Right lobe of liver (tissue), 4 donors: ENCODE measurements at regions not wholly inside any gene's neighbourhood (a gene's known extent, or its start where the extent isn't known, plus 50 kb on each side); places are given as distances from the start of the nearest gene placed in this dataset.

ENCODE experiments used
- CTCF ChIP-seq, 4 donors: fragments of 200-600 bp in 3 of 4; fragments of 450-650 bp in 1 of 4; IDR thresholded peaks; one replicate each; pipeline versions ENCODE4 v1.5.1 to v1.8.0; 2016 to 2022; ENCODE audit warnings: antibody characterized with exemption in 4 of 4, mild to moderate bottlenecking in 2 of 4
- POLR2A ChIP-seq: fragments of 450-650 bp; IDR thresholded peaks from one replicate; pipeline ENCODE4 v1.6.1; 2017; ENCODE audit warnings: antibody characterized with exemption, mild to moderate bottlenecking
- donor health status: DM: no; HTN: no; CAD: no.
- donor health status: DM: no; HTN: no; CAD: no.
- donor health status: DM: no; HTN: yes; CAD: no.

GRCh38 chr20:39645131-39645530 is 683.0 kb downstream of the DHX35 start:
- no peak for TF ChIP-seq CTCF (IDR thresholded peaks at IDR 0.05)
- TF ChIP-seq POLR2A, result no peak
